Activated T-cell treated with anti-CD3 and anti-CD28 coated beads for 4 hours (primary cell): ENCODE measurements at regions not wholly inside any gene's neighbourhood (a gene's known extent, or its start where the extent isn't known, plus 50 kb on each side); places are given as distances from the start of the nearest gene placed in this dataset.

ENCODE experiments used
- DNase-seq: peaks from one replicate; pipeline ENCODE4 v3.0.0-alpha.2; 2020

- DNase-seq, result no peak
These were observed 144.1 kb upstream of the ADAMTS5 start for GRCh38 chr21:27110956-27111355.

DNA sequence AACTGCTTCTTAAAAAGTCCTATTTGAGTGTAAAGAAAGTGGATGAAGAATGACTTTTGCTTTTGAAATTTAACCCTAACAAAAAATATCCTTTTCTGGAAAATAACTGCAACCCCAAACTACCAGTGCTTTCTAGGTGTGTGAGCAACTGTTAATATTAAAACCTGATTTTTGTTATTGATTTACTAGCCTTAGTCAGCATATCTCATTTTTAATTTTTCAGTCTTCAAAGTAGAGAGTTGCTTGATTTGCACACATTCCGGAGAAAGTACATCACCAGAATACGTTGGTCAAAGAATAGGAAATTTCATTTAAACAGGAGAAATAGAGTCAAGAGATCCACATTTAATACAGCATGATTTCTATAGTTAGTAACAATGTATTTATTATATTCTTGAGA lies 141.8 kb upstream of the ADAMTS5 start:
- no peak for DNase-seq

GRCh38 chr21:27108228-27108627 lies 141.3 kb upstream of the ADAMTS5 start:
- DNase-seq, result no peak

DNA sequence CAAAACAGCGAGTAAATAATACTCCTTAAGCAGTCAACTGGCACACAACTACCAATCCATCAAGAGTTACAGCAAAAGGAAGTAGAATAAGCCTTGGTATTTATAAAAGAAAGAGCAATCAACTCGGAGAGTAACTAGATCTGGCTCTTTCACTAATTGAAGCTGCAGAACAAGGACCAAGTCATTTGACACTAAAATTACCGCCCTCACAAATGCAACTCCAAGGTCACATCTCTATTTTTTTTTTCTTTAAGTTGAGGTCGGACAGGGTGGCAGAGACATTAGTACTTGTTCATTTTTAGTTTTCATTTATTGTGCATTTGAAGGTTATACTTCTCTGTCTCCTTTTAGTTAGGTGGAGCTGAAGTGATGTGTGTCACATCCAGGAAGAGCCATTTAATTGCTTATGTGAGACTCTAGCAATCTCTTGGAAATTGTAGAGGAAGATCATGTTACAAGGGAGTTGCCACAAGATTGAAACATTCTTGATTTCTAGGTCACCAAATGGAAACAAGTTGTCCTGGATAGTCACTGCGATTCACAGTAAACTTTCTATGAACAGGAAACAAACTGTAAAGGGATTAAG lies 138.1 kb upstream of the ADAMTS5 start:
- no peak for DNase-seq

DNA sequence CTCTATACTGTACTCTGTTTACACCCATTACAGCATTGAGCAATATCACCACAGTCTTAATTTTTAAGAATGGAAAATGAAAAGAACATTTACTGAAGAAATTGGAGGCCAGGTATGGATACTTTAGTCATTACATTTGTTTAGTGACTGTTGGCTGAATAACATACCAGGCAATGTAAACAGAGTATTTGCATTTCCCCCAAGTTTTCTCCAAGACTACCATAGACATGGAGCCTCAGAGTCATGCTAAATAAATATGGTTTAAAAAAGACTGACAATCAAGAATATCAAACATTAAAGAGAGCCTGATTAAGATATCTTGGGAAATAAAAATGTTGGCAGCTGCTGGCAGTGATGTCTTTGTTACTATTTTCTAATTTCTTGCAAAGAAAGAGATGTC lies 136.9 kb upstream of the ADAMTS5 start:
- no peak for DNase-seq

DNA sequence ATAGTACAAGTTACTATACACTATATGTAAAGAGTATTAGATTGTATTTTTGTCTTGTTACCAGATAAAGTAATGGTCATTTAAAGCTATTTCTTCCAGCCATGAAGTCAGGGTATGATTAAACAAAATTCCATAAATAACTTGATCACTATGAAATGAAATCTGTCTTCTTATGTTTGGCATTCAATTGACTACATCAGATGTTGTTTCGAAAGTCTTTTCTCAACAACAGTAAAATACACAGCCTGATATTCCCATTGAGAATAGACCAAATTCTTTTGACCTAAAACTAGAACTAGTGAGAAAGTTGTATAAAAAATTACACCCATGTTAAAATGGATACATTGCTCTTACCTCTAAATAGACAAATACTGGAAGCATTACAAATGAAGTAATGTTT lies 134.6 kb upstream of the ADAMTS5 start:
- no peak for DNase-seq

GRCh38 chr21:27094184-27094948 lies 127.5 kb upstream of the ADAMTS5 start:
- DNase-seq, result no peak

- no peak for DNase-seq
These were observed 119.7 kb upstream of the ADAMTS5 start for GRCh38 chr21:27086630-27087029.

DNA sequence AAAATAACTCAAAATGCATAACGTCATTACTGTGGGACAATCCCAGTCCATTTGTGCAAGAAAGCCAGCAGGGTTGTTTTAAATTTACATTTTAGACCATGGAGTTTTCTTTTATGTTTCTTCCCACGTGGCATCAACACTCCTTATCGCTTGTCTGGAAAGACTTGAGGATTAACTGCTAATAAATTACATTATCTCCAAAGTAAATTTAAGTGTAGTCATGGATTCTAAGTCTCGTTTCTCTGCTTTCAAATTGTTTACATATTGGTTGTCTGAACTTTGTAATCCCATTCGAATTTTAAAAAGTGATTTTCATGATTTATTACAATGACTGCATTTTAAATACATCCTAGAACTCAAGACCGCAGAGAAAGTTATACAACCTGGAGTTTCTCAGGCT lies 119.3 kb upstream of the ADAMTS5 start:
- DNase-seq, result no peak

- no peak for DNase-seq
These were observed 118.5 kb upstream of the ADAMTS5 start for GRCh38 chr21:27085387-27085786.

DNA sequence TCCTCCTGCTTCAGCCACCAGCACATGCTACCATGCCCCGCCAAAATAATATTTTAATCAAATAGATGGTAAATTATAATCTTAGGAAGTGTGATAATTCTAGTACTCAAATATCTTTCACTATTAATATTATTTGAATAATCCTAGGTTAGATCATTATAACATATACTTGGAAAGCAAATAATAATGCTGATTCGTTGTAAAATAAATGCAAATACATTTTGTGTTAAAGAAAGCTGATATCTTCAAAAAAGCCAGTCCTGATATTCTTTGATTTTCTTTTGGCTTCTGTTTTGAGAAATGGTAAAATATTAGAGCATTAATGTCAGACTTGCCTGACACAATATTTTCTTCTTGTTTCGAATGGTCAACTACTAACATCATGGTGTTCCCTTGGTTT lies 116.3 kb upstream of the ADAMTS5 start:
- no peak for DNase-seq

DNA sequence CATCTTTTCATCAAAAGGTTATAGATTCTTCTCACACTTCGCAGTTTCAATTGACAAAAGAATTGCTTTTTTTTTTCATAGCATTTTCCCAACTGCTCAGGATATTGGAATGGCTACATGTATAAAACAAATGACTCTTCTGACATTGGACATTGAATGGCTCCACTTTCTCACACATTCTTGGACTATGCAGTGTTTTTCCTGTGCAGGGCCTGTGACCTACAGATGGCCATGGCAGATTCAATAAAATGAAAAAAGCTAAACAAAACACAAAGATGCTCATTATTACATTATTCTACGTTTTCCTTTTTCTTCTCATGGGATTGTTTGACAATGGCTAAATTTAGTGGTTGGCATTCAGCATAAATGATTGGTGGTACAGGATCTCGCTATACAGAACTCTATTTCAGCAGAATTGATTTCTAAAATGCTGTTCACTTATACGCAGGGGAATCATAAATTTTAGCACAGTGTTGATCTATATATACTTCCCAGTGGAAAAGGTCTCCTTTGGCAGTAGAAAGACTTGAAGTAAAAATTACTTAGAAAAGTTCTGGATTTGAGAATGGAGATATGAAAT lies 115.6 kb upstream of the ADAMTS5 start:
- no peak for DNase-seq

DNA sequence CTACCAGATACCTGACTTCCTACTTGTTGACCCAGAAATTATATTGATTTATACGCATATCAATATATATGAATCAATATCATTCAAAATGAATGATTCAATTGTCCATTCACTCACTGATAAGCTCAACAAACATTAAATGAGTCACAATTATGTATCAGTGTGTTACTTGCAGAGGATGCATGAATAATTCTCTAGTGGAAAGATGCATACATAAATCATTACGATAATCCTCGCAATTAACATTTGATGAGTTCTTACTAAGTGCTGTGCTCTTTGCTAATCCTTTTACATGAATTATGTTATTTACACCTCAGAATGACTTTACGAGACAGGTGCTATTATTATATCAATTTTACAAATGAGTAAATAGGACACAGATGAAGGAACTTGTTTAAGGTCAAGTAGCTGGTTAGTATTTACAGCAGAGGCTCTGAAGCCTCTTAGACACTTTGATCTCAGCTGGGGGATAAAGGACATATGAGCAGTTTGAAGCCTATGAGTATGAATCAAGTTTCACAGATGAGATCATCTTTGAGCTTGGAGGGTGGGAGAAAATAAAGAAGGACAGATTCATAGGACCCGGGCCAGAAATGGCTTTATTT lies 112.8 kb upstream of the ADAMTS5 start:
- no peak for DNase-seq

- no peak for DNase-seq
These were observed 112.0 kb upstream of the ADAMTS5 start for GRCh38 chr21:27078915-27079314.

DNA sequence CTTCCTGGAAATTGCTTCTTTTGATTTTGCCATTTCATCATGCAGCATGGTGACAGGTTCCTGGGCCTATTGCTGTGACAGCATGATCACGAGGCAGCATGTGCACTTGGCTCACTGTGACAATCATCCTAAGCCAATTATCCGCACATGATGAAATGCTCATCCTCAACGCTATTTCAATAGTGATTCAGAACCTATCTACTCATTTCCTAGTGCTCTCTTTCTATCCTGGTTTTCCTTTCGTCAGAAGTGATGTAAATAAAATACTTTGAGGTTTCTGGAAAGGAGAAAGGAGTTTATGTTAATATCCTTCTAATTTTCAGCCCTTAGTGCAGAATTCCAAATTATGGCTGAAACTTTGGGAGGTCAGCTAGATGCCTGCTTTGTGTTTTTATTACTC lies 110.6 kb upstream of the ADAMTS5 start:
- DNase-seq, result no peak

GRCh38 chr21:27076025-27076424 lies 109.1 kb upstream of the ADAMTS5 start:
- DNase-seq, result no peak

GRCh38 chr21:27070861-27071670 lies 104.2 kb upstream of the ADAMTS5 start:
- DNase-seq, result no peak

DNA sequence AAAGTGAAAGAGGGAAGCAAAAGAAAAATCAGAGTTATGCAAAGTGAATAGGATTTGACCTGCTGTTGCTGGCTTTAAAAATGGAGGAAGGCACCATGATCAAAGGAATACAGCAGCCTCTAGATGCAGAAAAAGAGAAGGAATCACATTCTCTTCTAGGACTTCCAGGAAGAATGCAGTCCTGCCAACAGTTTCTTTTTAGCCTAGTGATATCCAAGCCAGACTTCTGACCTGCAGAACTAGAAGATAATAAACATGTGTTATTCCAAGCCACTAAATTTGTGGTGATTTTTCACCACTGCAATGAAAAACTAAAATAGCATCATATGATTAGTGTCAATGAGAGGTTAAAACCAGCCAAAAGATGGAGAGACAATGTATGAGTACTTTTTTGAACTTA lies 101.9 kb upstream of the ADAMTS5 start:
- DNase-seq, result no peak

- no peak for DNase-seq
These were observed 100.3 kb upstream of the ADAMTS5 start for GRCh38 chr21:27067226-27067625.

DNA sequence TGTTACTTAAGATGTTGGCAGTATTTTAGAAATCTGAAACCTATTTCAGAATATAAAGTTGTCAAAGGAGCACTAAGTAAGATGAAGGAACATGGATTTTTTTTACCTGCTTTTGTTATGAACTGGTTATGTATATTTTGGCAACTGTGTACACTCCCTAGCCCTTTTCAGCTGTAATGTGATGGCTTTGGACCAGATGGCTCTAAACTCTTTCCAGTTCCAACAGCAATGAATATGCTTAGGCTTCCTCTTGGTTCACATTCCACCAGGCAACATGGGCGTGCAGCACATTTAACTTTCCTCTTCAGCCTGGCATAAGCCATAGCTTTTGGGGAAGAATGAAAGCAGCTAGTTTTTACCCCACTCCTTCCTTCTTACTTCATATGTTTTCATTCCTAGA lies 95.6 kb upstream of the ADAMTS5 start:
- no peak for DNase-seq

GRCh38 chr21:27061770-27062169 lies 94.9 kb upstream of the ADAMTS5 start:
- DNase-seq, result no peak

- no peak for DNase-seq
These were observed 93.3 kb upstream of the ADAMTS5 start for GRCh38 chr21:27060190-27060589.
